Right lobe of liver (tissue), 6 donors: ENCODE measurements at regions not wholly inside any gene's neighbourhood (a gene's known extent, or its start where the extent isn't known, plus 50 kb on each side); places are given as distances from the start of the nearest gene placed in this dataset.

ENCODE experiments used
- ATAC-seq, 4 donors: fragments of 200-7000 bp; cut with Tn5 transposase; one replicate each; pipeline ENCODE4 v1.9.1; 2020; ENCODE audit warnings: mild to moderate bottlenecking in 4 of 4, moderate library complexity in 4 of 4
- DNase-seq, 3 donors: peaks; one replicate each; pipeline ENCODE4 v3.0.0-alpha.2; 2020
- H3K27ac ChIP-seq, 3 donors: fragments of 200-600 bp; one replicate each; pipeline ENCODE4 v1.8.0; 2022
- H3K27me3 ChIP-seq, 2 donors: fragments of 200-600 bp; one replicate each; pipeline ENCODE4 v1.8.0; 2022
- H3K36me3 ChIP-seq, 4 donors: fragments of 200-600 bp; sonication (generic) in 1 of 4; one replicate each; pipeline versions ENCODE4 v1.5.1 to v1.8.0; 2017 to 2022; ENCODE audit warnings: control low read depth in 1 of 4
- H3K4me1 ChIP-seq, 4 donors: fragments of 200-600 bp; sonication (generic) in 1 of 4; one replicate each; pipeline versions ENCODE4 v1.5.1 to v1.8.0; 2017 to 2022; ENCODE audit warnings: control low read depth in 1 of 4
- H3K4me3 ChIP-seq, 3 donors: fragments of 200-600 bp; one replicate each; pipeline ENCODE4 v1.8.0; 2022
- H3K9me3 ChIP-seq, 4 donors: fragments of 200-600 bp; sonication (generic) in 1 of 4; one replicate each; pipeline versions ENCODE4 v1.5.1 to v1.8.0; 2017 to 2022; ENCODE audit warnings: control low read depth in 1 of 4
- POLR2A ChIP-seq: fragments of 450-650 bp; IDR thresholded peaks from one replicate; pipeline ENCODE4 v1.6.1; 2017; ENCODE audit warnings: antibody characterized with exemption, mild to moderate bottlenecking
- WGBS: methylation state at CpG from one replicate; pipeline ENCODE4 v1.1.6; 2018; ENCODE audit warnings: low coverage, low lambda C conversion rate; ENCODE audit not compliant: insufficient coverage; ENCODE audit errors: missing lambda C conversion rate; 5-methylcytosine and 5-hydroxymethylcytosine counted together
- intact Hi-C, 2 donors: fragments of 100-400 bp; cut with DNase I; formaldehyde crosslinking; loops; one replicate each; pipeline versions ENCODE4 v1.11.2 to v1.14.1; 2022
- TF ChIP-seq, protein P1 (sequence below), 4 donors: fragments of 200-600 bp in 3 of 4; fragments of 450-650 bp in 1 of 4; IDR thresholded peaks; one replicate each; pipeline versions ENCODE4 v1.5.1 to v1.8.0; 2016 to 2022; ENCODE audit warnings: antibody characterized with exemption in 4 of 4, mild to moderate bottlenecking in 2 of 4
- donor health status: DM: no; HTN: yes; CAD: no.
- donor health status: DM: no; HTN: no; CAD: no.
- donor health status: DM: no; HTN: no; CAD: no.
- donor health status: DM: no; HTN: yes; CAD: no.
- donor health status: DM: no; HTN: yes; CAD: no.

DNA sequence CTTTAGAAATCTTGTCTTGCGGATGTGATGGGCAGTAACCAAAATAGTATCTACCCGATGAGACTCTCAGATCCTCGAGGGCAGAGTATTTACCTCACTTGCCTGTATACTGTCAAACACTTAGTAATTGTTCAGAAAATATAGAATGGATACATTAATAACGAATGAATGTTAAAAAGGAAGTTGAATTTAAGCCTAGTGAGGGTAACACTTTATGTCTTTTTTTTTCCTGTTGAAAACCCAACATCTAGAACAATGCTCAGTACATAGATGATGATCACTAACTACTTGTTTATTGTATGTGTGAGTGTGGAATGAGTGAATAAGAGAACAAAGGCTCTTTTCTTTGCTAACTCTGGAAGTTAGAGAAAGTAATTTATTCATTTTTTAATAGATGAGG is 195.7 kb downstream of the MIAT start:
- WGBS, result 67% methylated on average over 4 of the region's 4 CpGs
- no peaks in the 10 kb centered on the region for H3K4me1 ChIP-seq
- ATAC-seq, result no peak
- no peak overlapping the region for H3K4me3 ChIP-seq
- DNase-seq, result no peak
- no peaks in the 10 kb centered on the region for H3K36me3 ChIP-seq
- H3K27me3 ChIP-seq, result no peaks in the 10 kb centered on the region
- intact Hi-C loops, result no loop called here
- H3K27ac ChIP-seq, result no peak overlapping the region
- no peak for TF ChIP-seq POLR2A
- no peaks in the 10 kb centered on the region for H3K9me3 ChIP-seq

DNA sequence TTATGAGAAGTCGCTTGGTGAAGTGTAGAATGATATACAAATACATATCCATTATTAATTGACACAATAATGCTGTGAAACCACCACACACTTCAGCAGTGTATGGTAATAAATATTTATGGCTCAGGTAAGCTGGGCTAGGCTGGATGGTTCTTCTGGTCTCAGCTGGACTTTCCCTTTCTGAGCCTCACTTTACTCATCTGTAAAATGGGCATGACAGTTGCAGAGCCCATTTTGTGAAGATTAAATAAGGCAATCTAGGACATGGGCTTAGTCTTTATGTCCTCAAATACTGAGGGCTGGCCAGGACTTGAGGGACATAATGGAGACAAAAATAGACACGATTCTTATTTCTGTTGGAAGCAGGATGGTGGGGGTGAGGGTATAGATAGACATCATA is 196.1 kb downstream of the MIAT start:
- 78% methylated on average over 2 of the region's 2 CpGs for WGBS
- intact Hi-C loops, result no loop called here
- TF ChIP-seq POLR2A, result no peak
- TF ChIP-seq, protein P1, sequence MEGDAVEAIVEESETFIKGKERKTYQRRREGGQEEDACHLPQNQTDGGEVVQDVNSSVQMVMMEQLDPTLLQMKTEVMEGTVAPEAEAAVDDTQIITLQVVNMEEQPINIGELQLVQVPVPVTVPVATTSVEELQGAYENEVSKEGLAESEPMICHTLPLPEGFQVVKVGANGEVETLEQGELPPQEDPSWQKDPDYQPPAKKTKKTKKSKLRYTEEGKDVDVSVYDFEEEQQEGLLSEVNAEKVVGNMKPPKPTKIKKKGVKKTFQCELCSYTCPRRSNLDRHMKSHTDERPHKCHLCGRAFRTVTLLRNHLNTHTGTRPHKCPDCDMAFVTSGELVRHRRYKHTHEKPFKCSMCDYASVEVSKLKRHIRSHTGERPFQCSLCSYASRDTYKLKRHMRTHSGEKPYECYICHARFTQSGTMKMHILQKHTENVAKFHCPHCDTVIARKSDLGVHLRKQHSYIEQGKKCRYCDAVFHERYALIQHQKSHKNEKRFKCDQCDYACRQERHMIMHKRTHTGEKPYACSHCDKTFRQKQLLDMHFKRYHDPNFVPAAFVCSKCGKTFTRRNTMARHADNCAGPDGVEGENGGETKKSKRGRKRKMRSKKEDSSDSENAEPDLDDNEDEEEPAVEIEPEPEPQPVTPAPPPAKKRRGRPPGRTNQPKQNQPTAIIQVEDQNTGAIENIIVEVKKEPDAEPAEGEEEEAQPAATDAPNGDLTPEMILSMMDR (IDR thresholded peaks at IDR 0.05), result no peak
- Histone ChIP-seq H3K9me3 (no peaks in the 10 kb centered on the region), H3K27ac (no peak overlapping the region), H3K4me3 (no peak overlapping the region), H3K4me1 (no peaks in the 10 kb centered on the region), H3K36me3 (no peaks in the 10 kb centered on the region), H3K27me3 (no peaks in the 10 kb centered on the region)
- DNase-seq (no peak), ATAC-seq (no peak)

DNA sequence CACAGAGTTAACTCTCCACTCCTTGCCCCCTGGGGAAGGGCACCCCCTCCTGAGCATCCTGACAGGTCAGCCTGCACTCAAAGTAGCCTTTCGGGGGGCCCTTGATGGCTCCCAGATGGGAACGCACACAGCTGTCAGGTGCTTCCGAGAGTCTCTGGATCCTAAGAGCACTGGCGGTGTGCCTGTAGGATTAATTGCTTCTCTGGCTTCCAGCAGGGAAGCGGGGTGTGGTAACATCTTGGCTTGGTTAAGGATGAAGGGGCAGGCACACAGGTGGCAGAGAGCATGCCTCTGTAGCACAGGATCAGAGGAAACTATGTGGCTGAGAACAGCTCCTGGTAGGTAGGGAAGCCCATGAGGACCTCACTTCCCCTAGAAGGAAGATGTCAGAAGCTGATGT is 199.8 kb downstream of the MIAT start:
- Histone ChIP-seq H3K4me1 (no peaks in the 10 kb centered on the region), H3K36me3 (no peaks in the 10 kb centered on the region), H3K27me3 (no peaks in the 10 kb centered on the region), H3K27ac (no peak overlapping the region), H3K4me3 (no peak overlapping the region), H3K9me3 (no peaks in the 10 kb centered on the region)
- intact Hi-C loops, result no loop called here
- TF ChIP-seq POLR2A, result no peak
- TF ChIP-seq, protein P1 (IDR thresholded peaks at IDR 0.05), result no peak
- 20% methylated on average over 1 of the region's 5 CpGs for WGBS
- ATAC-seq (no peak), DNase-seq (no peak)

GRCh38 chr22:26860301-26860700 is 202.9 kb downstream of the MIAT start:
- Histone ChIP-seq H3K4me1 (no peaks in the 10 kb centered on the region), H3K4me3 (no peak overlapping the region), H3K9me3 (no peaks in the 10 kb centered on the region), H3K27me3 (no peaks in the 10 kb centered on the region), H3K27ac (no peak overlapping the region), H3K36me3 (no peaks in the 10 kb centered on the region)
- TF ChIP-seq, protein P1 (IDR thresholded peaks at IDR 0.05), result no peak
- no peak for TF ChIP-seq POLR2A
- intact Hi-C loops, result no loop called here
- ATAC-seq (no peak), DNase-seq (no peak)
- 68% methylated on average over 9 of the region's 9 CpGs for WGBS

DNA sequence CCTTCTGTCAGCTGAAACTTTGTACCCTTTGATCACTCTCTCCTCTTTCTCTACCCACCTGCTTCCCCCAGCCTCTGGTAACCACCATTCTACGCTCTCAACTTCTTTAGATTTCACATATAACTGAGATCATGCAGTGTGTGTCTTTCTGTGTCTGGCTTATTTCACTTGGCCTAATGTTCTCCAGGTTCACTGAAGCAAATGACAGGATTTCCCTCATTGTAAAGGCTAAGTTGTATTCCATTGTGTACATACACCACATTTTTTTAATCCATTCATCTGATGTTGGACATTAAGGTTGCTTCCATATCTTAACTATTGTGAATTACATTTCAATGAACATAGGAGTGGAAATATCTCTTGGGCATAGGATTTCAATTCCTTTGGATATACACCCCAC is 207.6 kb downstream of the MIAT start:
- Histone ChIP-seq H3K27me3 (no peaks in the 10 kb centered on the region), H3K4me3 (no peak overlapping the region), H3K9me3 (no peaks in the 10 kb centered on the region), H3K36me3 (no peaks in the 10 kb centered on the region), H3K4me1 (no peaks in the 10 kb centered on the region), H3K27ac (no peak overlapping the region)
- no peak for TF ChIP-seq POLR2A
- TF ChIP-seq, protein P1 (IDR thresholded peaks at IDR 0.05), result no peak
- WGBS, result 100% methylated on average over 1 of the region's 1 CpG
- intact Hi-C loops, result no loop called here
- no peak for ATAC-seq
- no peak for DNase-seq
